ENCODE measurements at regions not wholly inside any gene's neighbourhood (a gene's known extent, or its start where the extent isn't known, plus 50 kb on each side); places are given as distances from the start of the nearest gene placed in this dataset.

- H3K27ac ChIP-seq: no peak overlapping the region
- no peak for TF ChIP-seq ZFX (IDR thresholded peaks at IDR 0.05)
- TF ChIP-seq, protein P1, sequence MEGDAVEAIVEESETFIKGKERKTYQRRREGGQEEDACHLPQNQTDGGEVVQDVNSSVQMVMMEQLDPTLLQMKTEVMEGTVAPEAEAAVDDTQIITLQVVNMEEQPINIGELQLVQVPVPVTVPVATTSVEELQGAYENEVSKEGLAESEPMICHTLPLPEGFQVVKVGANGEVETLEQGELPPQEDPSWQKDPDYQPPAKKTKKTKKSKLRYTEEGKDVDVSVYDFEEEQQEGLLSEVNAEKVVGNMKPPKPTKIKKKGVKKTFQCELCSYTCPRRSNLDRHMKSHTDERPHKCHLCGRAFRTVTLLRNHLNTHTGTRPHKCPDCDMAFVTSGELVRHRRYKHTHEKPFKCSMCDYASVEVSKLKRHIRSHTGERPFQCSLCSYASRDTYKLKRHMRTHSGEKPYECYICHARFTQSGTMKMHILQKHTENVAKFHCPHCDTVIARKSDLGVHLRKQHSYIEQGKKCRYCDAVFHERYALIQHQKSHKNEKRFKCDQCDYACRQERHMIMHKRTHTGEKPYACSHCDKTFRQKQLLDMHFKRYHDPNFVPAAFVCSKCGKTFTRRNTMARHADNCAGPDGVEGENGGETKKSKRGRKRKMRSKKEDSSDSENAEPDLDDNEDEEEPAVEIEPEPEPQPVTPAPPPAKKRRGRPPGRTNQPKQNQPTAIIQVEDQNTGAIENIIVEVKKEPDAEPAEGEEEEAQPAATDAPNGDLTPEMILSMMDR (conservative IDR thresholded peaks at IDR 0.05): no peak
These were observed 310.6 kb downstream of the PDHA2 start for GRCh38 chr4:96150466-96150865.

DNA sequence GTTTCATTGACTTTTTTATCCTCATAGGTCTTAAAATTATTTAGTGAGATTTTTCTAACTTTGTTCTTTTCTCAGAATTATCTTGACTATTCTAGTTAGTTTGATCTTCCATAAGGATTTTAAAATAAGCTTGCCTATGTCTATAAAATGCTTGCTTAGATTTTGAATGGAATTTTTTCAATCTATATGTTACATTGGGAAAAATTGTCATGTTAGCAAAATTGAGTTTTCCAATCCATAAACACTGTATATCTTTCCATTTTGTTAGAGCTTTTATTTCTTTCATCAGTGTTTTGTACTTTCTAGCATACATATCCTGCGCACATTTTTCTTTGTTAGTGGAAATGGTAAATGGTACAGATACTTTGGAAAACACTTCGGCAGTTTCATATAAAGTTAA lies 312.9 kb downstream of the PDHA2 start:
- H3K27ac ChIP-seq: no peak overlapping the region
- TF ChIP-seq, protein P1 (conservative IDR thresholded peaks at IDR 0.05): no peak
- TF ChIP-seq ZFX (IDR thresholded peaks at IDR 0.05): no peak

DNA sequence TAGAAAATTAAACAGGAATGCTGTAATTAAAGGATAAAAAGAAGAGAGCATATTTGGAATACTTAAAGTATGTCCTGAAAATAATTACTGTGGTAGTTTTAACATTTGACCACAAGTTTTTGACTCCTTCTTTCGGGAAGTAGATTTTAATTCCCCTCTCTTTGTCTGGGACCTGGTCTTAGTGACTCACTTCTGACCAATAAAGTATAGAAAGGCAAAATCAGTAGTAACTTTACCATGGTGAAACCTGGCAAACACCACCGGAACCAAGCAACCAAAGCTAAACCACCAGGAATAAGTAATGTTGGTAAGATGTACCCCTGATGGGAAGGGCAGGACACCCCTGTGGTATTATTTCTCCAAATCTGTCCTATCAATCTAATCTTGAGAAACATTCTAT lies 314.8 kb downstream of the PDHA2 start:
- no peak for TF ChIP-seq ZFX (IDR thresholded peaks at IDR 0.05)
- TF ChIP-seq, protein P1 (conservative IDR thresholded peaks at IDR 0.05): no peak

GRCh38 chr4:96162636-96163035 lies 322.7 kb downstream of the PDHA2 start:
- H3K27ac ChIP-seq: no peak overlapping the region
- no peak for TF ChIP-seq ZFX (IDR thresholded peaks at IDR 0.05)
- TF ChIP-seq, protein P1 (conservative IDR thresholded peaks at IDR 0.05): no peak

More for the DNA sequence above, 314.8 kb downstream of the PDHA2 start:
- no peak overlapping the region for H3K27ac ChIP-seq

DNA sequence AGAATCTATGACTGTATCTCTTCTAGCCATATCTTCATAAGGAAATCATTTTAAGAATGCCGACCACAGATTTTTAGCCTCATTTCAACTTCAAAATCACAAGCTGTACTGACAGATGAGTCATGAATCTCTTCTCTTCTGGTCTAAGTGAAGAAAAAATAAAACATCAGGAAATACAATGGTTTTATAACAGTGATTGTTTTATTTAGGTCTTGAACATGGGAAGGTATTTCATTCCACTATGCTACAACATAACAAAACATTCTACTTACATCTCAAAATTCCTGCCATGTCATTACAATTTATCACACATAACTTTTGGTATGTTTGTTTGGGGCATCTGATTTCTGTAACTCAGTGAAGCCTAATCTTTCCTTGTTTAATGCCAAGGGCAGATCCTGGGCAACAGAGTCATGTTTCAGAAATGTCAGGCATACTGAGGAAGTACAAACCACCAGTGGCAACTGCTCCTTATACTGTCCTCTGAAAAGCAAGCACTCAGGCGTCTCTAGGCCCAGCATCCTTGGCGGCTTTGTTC lies 325.0 kb downstream of the PDHA2 start:
- TF ChIP-seq, protein P1 (conservative IDR thresholded peaks at IDR 0.05): no peak
- no peak for TF ChIP-seq ZFX (IDR thresholded peaks at IDR 0.05)
- H3K27ac ChIP-seq: no peak overlapping the region

DNA sequence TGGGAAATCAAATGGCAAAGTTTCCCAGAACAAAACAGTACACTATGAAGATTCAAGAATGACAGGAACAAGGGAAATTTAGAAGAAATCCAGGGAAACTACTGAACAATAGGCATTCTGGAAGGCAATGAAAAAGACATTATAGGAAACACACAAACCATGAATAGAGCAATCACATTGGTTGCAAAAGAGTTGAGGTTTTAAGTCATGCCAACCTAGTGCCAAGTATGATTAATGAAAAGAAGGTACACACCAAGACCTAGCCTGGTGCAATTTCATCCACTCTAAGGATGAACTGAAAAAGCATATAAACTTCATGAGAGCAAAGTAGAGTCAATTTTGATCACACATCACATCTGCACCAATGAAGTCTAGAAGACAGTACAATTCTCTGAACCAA lies 326.9 kb downstream of the PDHA2 start:
- TF ChIP-seq ZFX (IDR thresholded peaks at IDR 0.05): no peak
- TF ChIP-seq, protein P1 (conservative IDR thresholded peaks at IDR 0.05): no peak
- H3K27ac ChIP-seq: no peak overlapping the region

DNA sequence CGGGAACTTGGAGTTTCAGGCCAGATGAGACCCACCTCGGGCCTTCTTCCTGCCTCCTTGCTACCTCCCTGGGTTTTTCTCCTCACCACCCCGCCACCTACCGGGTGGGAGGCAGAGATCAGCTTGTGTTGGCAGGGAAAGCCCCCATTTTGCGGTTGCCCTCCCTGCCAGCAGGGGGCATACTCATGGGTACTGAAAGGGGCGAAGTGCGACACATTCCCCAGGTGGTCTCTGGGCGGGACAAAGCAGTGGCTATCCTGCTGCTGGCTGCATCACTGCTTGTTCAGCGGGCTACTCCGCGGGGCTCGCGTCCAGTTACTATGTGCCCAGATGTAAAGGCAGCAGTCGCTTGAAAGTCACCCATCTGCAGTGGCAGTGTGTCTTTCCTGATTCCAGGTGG lies 330.3 kb downstream of the PDHA2 start:
- TF ChIP-seq ZFX (IDR thresholded peaks at IDR 0.05): no peak
- TF ChIP-seq, protein P1 (conservative IDR thresholded peaks at IDR 0.05): 0 out of 2 replicates have a peak, but pooled peaks have one; percentile 7
- no peak overlapping the region for H3K27ac ChIP-seq
